Stimulated activated CD4-positive, alpha-beta T cell treated with anti-CD3 and anti-CD28 coated beads, TNF-alpha, amount 100 ng/mL, for 48 hours (primary cell): ENCODE measurements at regions not wholly inside any gene's neighbourhood (a gene's known extent, or its start where the extent isn't known, plus 50 kb on each side); places are given as distances from the start of the nearest gene placed in this dataset.

Experiments used
- DNase-seq, 3 donors: peaks; one replicate each; pipeline ENCODE4 v3.0.0-alpha.2; 2020; ENCODE audit warnings: low read depth in 3 of 3

GRCh38 chr21:16640297-16641027, 872.4 kb upstream of the CXADR start:
- DNase-seq = no peak

GRCh38 chr21:16642353-16642752, 870.5 kb upstream of the CXADR start:
- DNase-seq = no peak

- no peak for DNase-seq
Measured at GRCh38 chr21:16644685-16645084, 868.2 kb upstream of the CXADR start.

GRCh38 chr21:16650714-16651366, 862.0 kb upstream of the CXADR start:
- DNase-seq = no peak

GRCh38 chr21:16651956-16652355, 860.9 kb upstream of the CXADR start:
- DNase-seq = no peak

- no peak for DNase-seq
Measured at GRCh38 chr21:16663436-16663835, 849.4 kb upstream of the CXADR start.

- DNase-seq = no peak
Measured at GRCh38 chr21:16667395-16667794, 845.4 kb upstream of the CXADR start.

GRCh38 chr21:16674949-16675348, 837.9 kb upstream of the CXADR start:
- DNase-seq = no peak

GRCh38 chr21:16676391-16676790, 836.5 kb upstream of the CXADR start:
- no peak for DNase-seq

- DNase-seq = no peak
Measured at GRCh38 chr21:16678429-16679160, 834.2 kb upstream of the CXADR start.

- DNase-seq = no peak
Measured at GRCh38 chr21:16695074-16695473, 817.8 kb upstream of the CXADR start.

GRCh38 chr21:16707274-16707673, 805.6 kb upstream of the CXADR start:
- DNase-seq = no peak

GRCh38 chr21:16708101-16708835, 804.6 kb upstream of the CXADR start:
- DNase-seq = no peak

- no peak for DNase-seq
Measured at GRCh38 chr21:16709866-16710550, 802.8 kb upstream of the CXADR start.

GRCh38 chr21:16711757-16712156, 801.1 kb upstream of the CXADR start:
- no peak for DNase-seq

GRCh38 chr21:16713331-16714117, 799.3 kb upstream of the CXADR start:
- DNase-seq = no peak

GRCh38 chr21:16740511-16740910, 772.3 kb upstream of the CXADR start:
- DNase-seq = no peak

GRCh38 chr21:16741141-16741665, 771.6 kb upstream of the CXADR start:
- no peak for DNase-seq

- DNase-seq = no peak
Measured at GRCh38 chr21:16742131-16742641, 770.7 kb upstream of the CXADR start.

- no peak for DNase-seq
Measured at GRCh38 chr21:16742741-16743140, 770.1 kb upstream of the CXADR start.
